HCT116 (cell line): ENCODE measurements at regions not wholly inside any gene's neighbourhood (a gene's known extent, or its start where the extent isn't known, plus 50 kb on each side); places are given as distances from the start of the nearest gene placed in this dataset.

Experiments
- ATF3 ChIP-seq: IDR thresholded peaks from 2 replicates; pipeline ENCODE4 v1.6.1; 2012
- CTCF ChIP-seq, 3 experiments: fragments of 200-600 bp in 1 of 3; sonication (generic) in 1 of 3; IDR thresholded peaks in 2 of 3; conservative IDR thresholded peaks in 1 of 3; 2 replicates each; pipeline ENCODE4 v1.5.1; 2012 to 2017; ENCODE audit warnings: low read depth in 2 of 3, low read length in 2 of 3, antibody characterized with exemption in 1 of 3, borderline replicate concordance in 1 of 3, control low read depth in 1 of 3, mild to moderate bottlenecking in 1 of 3, mixed read lengths in 1 of 3, mixed run types in 1 of 3, moderate library complexity in 1 of 3; ENCODE audit not compliant: insufficient read depth in 1 of 3
- EGR1 ChIP-seq: IDR thresholded peaks from 2 replicates; pipeline ENCODE4 v1.6.1; 2012; ENCODE audit warnings: low read depth
- FOSL1 ChIP-seq: IDR thresholded peaks from 2 replicates; pipeline ENCODE4 v1.6.1; 2012; ENCODE audit warnings: low read depth
- JUND ChIP-seq: IDR thresholded peaks from 2 replicates; pipeline ENCODE4 v1.6.1; 2012
- MAX ChIP-seq: IDR thresholded peaks from 2 replicates; pipeline ENCODE4 v1.6.1; 2012
- POLR2A ChIP-seq: IDR thresholded peaks from 2 replicates; pipeline ENCODE4 v1.7.0; 2011; ENCODE audit warnings: borderline replicate concordance; ENCODE audit not compliant: insufficient read depth, insufficient read length; ENCODE audit errors: extremely low read depth
- POLR2AphosphoS5 ChIP-seq: IDR thresholded peaks from 2 replicates; pipeline ENCODE4 v1.6.1; 2011; ENCODE audit warnings: mild to moderate bottlenecking, low read depth, low read length, moderate library complexity
- RAD21 ChIP-seq: IDR thresholded peaks from 2 replicates; pipeline ENCODE4 v1.6.1; 2012; ENCODE audit warnings: low read depth, mild to moderate bottlenecking
- SRF ChIP-seq: IDR thresholded peaks from 2 replicates; pipeline ENCODE4 v1.6.1; 2012; ENCODE audit warnings: low read depth

- TF ChIP-seq SRF (no peak), CTCF (IDR thresholded peaks at IDR 0.05 in 2 of 3, conservative IDR thresholded peaks at IDR 0.05 in 1 of 3; ENCODE audit: borderline replicate concordance in 1 of 3, insufficient read depth in 1 of 3, low read depth in 2 of 3, low read length in 2 of 3) (no peak), RAD21 (no peak), POLR2A (no peak), POLR2AphosphoS5 (no peak), ATF3 (no peak), JUND (no peak), FOSL1 (no peak), EGR1 (no peak), MAX (no peak)
Measured at GRCh38 chr5:60007729-60008128, 114.2 kb upstream of the PDE4D start.
